ENCODE measurements at regions not wholly inside any gene's neighbourhood (a gene's known extent, or its start where the extent isn't known, plus 50 kb on each side); places are given as distances from the start of the nearest gene placed in this dataset.

- TF ChIP-seq CTCF (IDR thresholded peaks at IDR 0.05; ENCODE audit: insufficient read depth, low read depth, low read length) (no peak), EZH2 (IDR thresholded peaks at IDR 0.05; ENCODE audit: insufficient read depth, low read length) (no peak)
These were observed 253.6 kb upstream of the G2E3 start for GRCh38 chr14:30305346-30305745.

Measured in astrocyte (in vitro differentiated cells and primary cell).